ENCODE measurements at regions not wholly inside any gene's neighbourhood (a gene's known extent, or its start where the extent isn't known, plus 50 kb on each side); places are given as distances from the start of the nearest gene placed in this dataset.

GRCh38 chr7:106957766-106958165, 86.7 kb upstream of the PRKAR2B start:
- Histone ChIP-seq H3K9me3 (peaks cover 0 to 7% (median 0%) of the 10 kb centered on the region in 12 donors), H3K36me3 (no peaks in the 10 kb centered on the region), H3K27me3 (no peaks in the 10 kb centered on the region), H3K27ac (no peak overlapping the region), H3K4me1 (peaks cover 0 to under 1% (median 0%) of the 10 kb centered on the region in 12 donors), H3K4me3 (no peak overlapping the region)
- intact Hi-C loops (cut with DNase I), result no loop called here
- ATAC-seq (peak in 2 of 4 donors; percentile 57 to 72), DNase-seq (peak in 2 of 5 donors; percentile 30 to 38)
- TF ChIP-seq CTCF (IDR thresholded peaks at IDR 0.05) (no peak), POLR2A (IDR thresholded peaks at IDR 0.05) (no peak)
- whole genome bisulfite sequencing, 4 donors, result 82 to 97% (median 90%) methylated on average over 2 of the region's 2 CpGs

GRCh38 chr7:106959753-106960152, 84.8 kb upstream of the PRKAR2B start:
- no peaks in the 10 kb centered on the region for H3K27me3 ChIP-seq
- no peaks in the 10 kb centered on the region for H3K4me1 ChIP-seq
- H3K36me3 ChIP-seq, result no peaks in the 10 kb centered on the region
- no peak overlapping the region for H3K27ac ChIP-seq
- 42 to 61% (median 51%) methylated on average over 2 of the region's 2 CpGs for WGBS, 4 donors
- DNase-seq (no peak), ATAC-seq (no peak)
- H3K4me3 ChIP-seq, result no peak overlapping the region
- peaks cover 0 to 7% (median 0%) of the 10 kb centered on the region in 12 donors for H3K9me3 ChIP-seq
- TF ChIP-seq CTCF (IDR thresholded peaks at IDR 0.05) (no peak), POLR2A (IDR thresholded peaks at IDR 0.05) (no peak)
- intact Hi-C loops (cut with DNase I), result no loop called here

- ATAC-seq, result no peak
- Histone ChIP-seq H3K4me1 (no peaks in the 10 kb centered on the region), H3K9me3 (no peaks in the 10 kb centered on the region), H3K27ac (no peak overlapping the region), H3K36me3 (no peaks in the 10 kb centered on the region), H3K4me3 (no peak overlapping the region), H3K27me3 (no peaks in the 10 kb centered on the region)
- DNase-seq, result no peak
- TF ChIP-seq POLR2A (IDR thresholded peaks at IDR 0.05), result no peak
- no peak for TF ChIP-seq CTCF (IDR thresholded peaks at IDR 0.05)
- 93 to 96% (median 93%) methylated on average over 2 of the region's 2 CpGs for WGBS, 4 donors
- intact Hi-C loops (cut with DNase I), result no loop called here
These were observed 81.8 kb upstream of the PRKAR2B start for GRCh38 chr7:106962751-106963150.

GRCh38 chr7:106964466-106964865, 80.0 kb upstream of the PRKAR2B start:
- TF ChIP-seq POLR2A (IDR thresholded peaks at IDR 0.05), result no peak
- no peak for TF ChIP-seq CTCF (IDR thresholded peaks at IDR 0.05)
- intact Hi-C loops (cut with DNase I), result no loop called here
- Histone ChIP-seq H3K36me3 (no peaks in the 10 kb centered on the region), H3K27ac (no peak overlapping the region), H3K4me3 (no peak overlapping the region), H3K9me3 (no peaks in the 10 kb centered on the region), H3K27me3 (no peaks in the 10 kb centered on the region), H3K4me1 (no peaks in the 10 kb centered on the region)
- ATAC-seq (no peak), DNase-seq (no peak)
- 40 to 58% (median 48%) methylated on average over 3 of the region's 3 CpGs for WGBS, 4 donors
